SU-DHL-6 (cell line): ENCODE measurements at regions not wholly inside any gene's neighbourhood (a gene's known extent, or its start where the extent isn't known, plus 50 kb on each side); places are given as distances from the start of the nearest gene placed in this dataset.

Experiments
- CTCF ChIP-seq: fragments of 200-600 bp; sonication (generic); IDR thresholded peaks from one replicate; pipeline ENCODE4 v1.5.1; 2017; ENCODE audit warnings: antibody characterized with exemption, mild to moderate bottlenecking, low read length, moderate library complexity; ENCODE audit not compliant: insufficient read depth, poor library complexity, severe bottlenecking
- EZH2phosphoT487 ChIP-seq: fragments of 200-600 bp; sonication (generic), shearing (Covaris generic); conservative IDR thresholded peaks from 2 replicates; pipeline ENCODE4 v1.6.1; 2018; ENCODE audit warnings: mild to moderate bottlenecking, antibody characterized with exemption, low read length, moderate library complexity, mixed read lengths

- TF ChIP-seq CTCF (no peak), EZH2phosphoT487 (no peak)
These were observed 70.8 kb upstream of the CD93 start for GRCh38 chr20:23156842-23157423.
